Stimulated activated CD4-positive, alpha-beta T cell treated with anti-CD3 and anti-CD28 coated beads, Interleukin-12 subunit alpha, Interleukin-12 subunit beta, amount 100 ng/mL, for 24 hours (primary cell): ENCODE measurements at regions not wholly inside any gene's neighbourhood (a gene's known extent, or its start where the extent isn't known, plus 50 kb on each side); places are given as distances from the start of the nearest gene placed in this dataset.
A peak's percentile ranks its signal among the peaks of the same experiment; 100 is the strongest.
"Not testable (repeated sequence)": the region's sequence is repeated elsewhere in the genome, so short reads cannot be mapped to it uniquely, and the experiment has no call there.

Experiments used
- DNase-seq, 2 experiments: peaks; one replicate each; pipeline ENCODE4 v3.0.0-alpha.2; 2020; ENCODE audit warnings: low read depth in 2 of 2

DNA sequence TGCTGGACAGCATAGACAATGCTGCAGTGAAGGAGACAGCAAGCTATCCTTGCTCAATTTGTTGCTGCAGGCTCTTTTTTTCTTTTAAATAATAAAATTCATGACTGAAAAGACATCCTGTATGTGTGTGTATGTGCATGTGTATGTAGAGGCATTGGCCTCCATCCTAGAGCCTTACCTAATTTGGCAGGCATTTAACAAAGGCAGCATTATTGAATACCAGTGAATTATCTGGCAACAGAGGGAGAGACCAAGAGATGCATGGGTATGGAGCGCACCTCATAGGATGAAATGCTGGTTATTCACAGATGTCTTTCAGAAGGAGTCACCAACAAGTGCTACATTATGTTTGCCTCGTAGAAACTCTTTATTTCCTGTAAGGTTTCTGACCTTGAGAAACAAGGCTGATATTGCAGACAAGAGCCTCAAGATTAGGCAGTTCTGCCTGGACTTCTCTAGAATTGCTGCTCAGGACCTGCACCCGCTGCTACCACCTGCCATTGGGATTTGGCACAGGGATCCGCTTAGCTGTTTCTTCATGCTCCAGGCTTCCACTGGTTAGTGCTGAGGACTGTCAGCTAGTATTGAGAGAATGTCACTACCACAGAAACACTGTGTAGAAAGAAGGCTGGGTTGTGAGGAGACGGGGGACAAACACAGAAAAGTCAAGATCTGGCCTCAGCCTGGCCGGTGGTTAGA lies 247.7 kb upstream of the RFX3 start:
- DNase-seq, result no peak

DNA sequence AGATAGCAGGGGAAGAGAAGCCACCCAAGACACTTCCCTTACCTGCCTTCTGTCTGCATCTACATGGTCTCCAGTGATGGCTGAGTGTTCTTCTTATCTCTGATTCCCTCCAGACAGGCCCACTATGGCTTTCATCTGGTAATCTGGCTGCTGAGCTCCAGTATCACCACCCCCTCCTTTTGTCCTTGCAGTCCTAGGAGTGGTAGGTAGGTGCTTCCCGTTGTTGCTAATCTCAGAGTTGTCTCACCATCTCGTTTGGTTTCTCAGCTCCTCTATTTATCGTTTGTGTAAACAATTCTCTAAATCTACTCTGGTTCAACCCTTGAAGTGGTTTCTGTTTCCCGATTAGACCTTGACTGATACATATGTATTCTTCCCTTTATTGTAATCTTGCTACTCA lies 243.8 kb upstream of the RFX3 start:
- no peak for DNase-seq

DNA sequence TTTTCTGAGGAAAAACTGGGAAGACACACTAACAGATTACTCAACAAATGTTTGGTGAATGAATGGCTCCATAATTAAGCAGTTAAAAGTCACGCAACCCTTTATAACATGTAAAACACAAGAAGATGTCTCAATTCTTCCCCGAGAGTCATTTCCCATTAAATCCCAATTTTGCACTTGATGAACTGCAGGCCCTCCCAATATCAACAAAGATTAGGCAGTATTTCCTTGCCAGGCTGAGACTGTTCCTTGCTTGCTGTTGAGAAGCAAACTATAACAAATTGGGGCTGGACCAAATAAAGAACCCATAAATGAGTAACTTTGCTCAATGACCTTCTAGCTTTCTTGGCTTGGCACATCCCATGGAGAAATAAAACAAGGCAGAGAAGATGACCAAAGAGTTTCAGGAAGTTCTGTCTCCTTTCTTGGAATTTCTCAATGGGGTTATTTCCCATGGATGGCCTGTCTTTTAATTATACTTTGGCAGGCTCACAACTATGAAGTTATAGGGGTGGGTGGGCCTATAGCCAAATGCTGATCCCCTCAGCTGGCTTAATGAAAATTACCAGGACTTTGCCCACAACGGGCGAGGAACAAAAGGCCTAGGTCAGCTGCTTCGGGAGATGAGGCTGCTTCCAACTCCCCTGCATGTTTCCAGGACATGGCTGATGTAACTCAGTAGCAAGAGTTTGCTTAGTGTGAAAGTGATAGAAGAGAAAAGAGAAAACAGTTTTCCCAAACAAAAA lies 243.1 kb upstream of the RFX3 start:
- no peak for DNase-seq

DNA sequence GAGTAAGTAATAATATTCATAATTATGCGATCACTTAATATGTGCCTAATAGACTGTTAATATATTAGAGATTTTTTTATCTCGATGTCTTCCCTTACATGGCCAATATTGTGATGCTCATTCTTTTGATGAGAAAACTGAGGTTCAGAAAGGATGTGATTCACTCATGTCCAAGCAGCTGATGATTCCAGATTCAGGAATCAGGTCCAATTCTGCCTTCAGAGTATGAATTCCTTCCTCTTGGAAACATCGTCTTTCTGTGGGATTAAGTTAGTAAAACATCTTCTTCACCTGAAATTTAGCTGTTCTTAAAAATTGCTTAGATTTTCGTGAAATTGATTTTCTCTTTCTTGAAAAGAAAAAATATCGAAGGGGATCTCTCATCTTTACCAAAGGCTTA lies 242.5 kb upstream of the RFX3 start:
- DNase-seq, result no peak

DNA sequence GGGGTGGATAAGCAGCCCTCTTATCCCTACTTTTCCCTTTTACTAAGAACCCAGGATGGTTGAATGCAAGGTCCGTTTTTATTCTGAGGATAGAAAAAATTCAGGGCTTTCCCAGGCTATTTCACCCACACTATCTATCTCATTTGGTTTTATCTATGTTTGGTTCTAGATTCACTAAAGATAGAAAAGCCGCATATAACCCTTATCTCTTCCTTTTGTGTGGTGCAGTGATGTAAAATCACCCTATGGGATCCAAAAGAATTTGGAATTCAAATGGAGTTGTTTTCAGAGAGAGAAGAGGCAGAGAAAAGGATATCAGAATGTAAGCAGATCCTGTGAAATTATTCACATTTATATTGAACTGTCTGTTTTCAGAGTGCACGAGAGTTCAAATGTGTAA lies 236.3 kb upstream of the RFX3 start:
- DNase-seq, result no peak

DNA sequence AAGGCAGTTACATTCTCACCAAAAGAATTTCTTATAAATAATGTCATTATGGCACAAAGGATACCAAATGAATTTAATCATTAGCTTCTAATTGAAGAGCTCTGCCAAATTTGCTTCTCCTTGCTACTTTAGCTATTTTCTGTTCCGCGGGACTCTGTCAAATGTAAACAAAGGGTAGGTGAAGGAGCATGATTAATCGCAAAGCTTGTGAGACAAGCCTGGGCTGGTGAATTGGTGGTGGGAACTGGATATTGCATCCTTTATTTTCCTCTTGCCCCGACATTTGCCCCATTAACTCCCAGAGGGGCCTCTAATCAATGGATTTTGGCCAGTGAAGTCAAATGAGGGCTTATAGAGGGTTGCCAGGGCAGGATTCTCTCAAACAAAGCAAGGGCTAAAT lies 234.2 kb upstream of the RFX3 start:
- no peak for DNase-seq

DNA sequence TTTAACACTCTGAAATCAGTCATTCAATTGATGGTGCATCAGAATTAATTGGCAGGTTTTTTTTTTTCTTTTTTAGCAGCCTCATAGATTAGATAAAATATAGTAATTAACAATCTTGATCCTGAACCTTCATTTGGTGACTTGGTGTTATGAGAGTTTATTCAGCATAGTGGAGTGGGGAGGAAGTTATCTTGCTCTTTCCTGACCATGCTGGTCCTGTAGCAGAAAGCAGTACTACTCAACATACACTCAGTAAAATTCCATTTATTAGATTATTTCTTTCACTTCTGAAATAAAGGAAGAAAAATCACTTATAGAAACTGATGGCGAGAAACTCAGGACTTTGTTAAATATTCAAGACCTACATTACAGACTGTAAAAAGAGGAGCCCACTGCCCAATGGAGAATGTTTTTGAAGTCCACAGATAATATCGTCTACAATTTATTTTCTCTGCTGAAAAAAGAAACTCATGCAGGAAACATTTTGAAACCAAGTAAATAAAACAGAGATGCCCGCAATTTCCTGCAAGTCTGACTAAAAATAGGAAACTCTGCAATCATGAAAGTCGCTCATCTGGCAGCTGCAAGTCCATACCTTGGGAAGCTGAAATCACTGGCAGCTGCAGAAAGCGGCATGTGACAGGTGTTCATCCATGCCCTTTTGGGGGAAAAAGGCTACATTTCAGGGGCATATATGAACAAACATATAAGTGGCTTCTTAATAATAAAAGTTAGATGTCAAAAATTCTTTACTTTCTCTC lies 233.2 kb upstream of the RFX3 start:
- no peak for DNase-seq

DNA sequence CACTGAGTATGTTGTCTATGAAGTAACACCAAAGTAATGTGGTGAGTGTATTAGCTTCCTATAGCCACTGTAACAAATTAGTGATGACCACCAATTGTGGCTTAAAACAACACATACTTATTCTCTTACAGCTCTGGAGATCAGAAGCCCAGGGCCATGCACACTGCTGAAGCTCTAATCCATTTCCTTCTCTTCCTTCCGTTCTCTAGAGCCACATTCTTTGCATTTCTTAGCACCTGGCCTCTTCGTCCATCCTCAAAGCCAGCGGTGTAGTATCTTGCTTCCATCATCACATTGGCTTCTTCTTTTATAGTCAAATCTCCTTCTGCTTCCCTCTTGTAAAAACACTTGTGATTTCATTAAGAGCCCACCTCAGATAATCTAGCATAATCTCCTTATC lies 230.3 kb upstream of the RFX3 start:
- no peak for DNase-seq

DNA sequence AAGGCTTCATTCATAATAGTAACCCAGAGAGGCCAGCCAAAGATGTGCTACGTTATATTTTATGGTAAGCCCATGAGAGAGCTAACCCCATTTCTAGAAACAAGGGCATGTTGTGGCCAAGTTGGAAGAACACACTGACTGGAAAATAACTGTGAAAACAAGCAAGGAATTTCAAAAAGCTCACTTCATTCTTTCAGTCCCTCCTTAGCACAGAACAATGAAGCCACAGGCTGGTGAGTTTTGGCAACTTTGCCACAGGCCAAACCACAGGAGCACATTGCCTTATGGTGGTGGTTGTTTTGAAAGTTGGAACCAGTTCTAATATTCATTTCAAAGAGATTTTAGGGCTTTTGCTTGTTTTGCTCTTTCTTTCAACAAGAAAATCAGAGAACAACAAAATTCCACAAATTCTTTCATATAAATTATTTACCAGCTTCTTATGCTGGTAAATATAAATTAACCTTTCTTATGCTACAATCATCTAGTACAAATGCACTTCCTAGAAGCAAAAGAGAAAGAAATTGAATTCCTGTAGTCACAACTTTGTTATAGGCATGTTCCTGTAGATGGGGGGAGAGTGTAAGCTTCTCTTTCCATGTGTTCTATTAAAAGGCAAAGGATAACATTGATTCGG lies 225.4 kb upstream of the RFX3 start:
- peak in 1 of 2 experiments; percentile 20 for DNase-seq

DNA sequence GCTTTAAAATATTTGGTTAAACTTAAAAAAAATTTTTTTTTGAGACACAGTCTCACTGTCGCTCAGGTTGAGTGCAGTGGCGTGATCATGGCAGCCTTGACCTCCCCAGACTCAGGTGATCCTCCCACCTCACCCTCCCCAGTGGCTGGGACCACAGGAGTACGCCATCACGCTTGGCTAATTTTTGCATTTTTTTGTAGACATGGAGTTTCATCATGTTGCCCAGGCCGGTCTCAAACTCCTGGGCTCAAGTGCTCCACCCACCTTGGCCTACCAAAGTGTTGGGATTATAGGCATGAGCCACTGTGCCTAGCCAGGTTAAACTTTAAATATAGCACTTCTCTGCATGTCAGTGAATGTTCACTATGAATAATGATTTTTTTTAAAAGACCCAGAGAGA lies 224.5 kb upstream of the RFX3 start:
- no peak for DNase-seq

DNA sequence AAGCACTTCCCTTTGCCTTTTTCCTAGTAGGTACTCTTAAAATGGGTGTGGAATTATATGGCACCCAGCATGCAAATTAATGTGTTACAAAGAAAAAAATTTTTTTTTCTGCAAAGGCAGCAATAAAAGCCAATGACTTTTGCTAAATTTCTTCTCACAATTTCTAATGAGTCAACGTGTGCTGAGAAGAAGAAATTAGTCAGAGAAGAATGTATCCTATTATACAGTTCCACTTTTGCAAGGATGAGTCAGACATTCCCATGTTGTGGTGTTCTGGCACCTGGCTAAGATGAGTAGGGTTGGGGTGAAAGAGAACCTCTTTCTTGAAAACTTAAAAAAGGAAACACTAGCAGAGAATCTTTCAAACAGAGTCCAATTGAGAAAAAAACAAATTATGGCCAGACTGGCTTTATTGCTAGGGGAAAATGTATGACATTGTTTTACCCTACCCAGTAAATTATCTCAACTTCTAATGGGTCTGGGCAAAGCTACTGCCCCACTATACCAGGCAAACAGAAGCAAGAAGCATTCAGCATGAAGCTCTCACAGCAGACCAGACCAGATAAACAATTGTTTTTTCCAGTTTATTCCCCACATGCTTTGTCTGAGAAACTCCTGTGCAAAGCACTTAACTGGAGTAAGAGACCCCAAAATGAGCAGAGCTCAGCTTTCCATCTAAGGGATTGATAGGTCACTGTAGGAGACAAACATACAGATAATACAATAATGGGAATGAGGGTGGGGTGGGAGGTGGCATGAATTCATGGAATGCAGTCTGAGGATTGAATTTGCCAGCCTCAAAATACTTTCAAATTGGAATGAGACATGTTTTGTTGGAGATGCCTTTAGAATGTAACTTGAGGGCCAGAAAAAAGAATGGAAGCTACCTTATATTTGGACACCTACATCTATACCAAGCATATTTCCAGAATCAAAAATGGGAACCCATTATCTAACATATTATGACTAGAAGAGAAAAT lies 220.8 kb upstream of the RFX3 start:
- peak in 1 of 2 experiments; percentile 34 for DNase-seq

DNA sequence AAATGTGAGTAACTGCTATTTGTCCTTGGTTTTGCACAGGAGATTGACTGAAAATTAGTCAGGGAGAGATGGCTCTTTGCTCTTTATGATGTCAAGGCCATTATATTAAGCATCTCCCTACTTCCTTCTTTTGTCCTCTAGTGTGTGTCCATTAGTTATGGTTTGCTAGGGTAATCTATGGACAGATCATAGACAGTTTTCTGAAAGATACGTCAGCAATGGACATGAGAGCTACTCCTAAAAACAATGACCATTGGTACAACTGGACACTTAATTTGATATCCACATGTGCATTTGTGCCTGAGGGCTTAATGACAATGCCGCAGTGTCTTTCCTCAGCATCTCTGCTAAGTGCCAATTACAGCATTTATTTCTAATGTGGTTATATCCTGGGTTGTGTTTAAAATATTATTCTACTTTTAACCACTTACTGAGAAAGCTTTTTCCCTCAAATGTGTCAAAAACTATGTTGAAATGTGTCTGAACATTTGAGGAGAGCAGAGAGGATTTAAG lies 218.2 kb upstream of the RFX3 start:
- no peak for DNase-seq

DNA sequence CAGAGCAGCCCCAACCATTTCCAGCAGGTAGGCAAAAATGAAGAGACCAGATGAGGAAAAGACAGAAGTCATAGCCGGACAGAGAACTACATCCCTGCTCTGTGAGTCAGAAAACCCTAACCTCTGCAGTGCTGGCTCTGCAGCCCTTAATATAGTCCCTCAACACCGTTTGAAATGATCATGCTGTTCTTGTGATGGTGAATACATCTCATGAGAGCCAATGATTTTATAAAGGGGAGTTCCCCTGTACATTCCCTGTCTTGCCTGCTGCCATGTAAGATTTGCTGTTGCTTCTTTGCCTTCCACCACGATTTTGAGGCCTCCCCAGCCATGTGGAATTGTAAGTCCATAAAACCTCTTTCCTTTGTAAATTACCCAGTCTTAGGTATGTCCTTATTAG lies 216.8 kb upstream of the RFX3 start:
- no peak for DNase-seq

DNA sequence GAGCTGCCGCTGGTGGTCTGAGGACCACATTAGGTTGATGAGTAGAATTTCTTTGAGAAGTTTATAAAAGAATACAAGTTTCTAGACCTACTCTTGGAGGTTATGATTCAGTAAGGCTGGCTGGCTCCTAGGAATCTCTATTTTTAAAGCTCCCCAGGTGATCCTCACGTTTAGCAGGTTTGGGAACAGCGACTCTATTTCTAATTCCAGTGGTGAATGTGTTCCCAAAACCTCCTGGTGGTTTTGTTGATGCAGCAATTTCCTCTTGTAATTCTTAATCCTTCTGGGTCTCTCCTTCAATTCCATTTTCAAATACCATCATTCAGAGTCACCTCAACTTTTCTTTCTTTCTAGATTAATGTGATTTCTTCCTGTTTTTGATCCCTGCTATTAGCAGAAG lies 215.9 kb upstream of the RFX3 start:
- DNase-seq, result no peak

DNA sequence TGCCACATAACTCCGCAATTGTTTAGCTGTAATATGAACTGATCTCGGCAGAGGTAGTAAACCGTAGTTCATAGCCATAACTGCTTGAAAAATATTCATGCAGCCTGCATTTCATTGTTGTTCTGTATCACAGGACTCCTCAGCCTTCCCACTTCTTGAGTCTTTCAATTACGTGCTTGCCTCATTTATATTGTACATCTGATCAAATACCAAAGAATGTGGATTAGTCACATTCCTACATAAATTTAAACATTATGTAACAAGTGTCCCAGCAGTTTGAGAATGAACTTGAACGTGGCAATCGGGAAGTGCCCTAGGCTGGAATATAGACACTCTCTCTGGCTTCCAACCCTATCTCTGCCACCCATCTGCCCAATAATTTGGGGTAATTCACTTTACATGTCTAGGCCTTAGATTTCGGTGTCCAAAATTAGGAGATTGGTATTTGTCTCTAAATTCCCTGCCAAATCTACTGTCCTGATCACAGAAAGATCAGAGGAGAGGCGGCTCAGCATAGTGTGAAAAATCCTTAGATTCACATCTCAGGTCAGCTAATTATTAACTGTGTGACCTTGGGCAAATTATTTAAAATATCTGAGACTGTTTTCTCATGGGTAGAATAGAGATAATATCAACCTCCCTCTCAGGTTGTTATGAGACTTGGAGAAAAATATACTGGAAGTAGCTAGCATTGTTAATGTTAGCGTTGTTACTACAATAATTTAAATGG lies 215.1 kb upstream of the RFX3 start:
- no peak for DNase-seq

DNA sequence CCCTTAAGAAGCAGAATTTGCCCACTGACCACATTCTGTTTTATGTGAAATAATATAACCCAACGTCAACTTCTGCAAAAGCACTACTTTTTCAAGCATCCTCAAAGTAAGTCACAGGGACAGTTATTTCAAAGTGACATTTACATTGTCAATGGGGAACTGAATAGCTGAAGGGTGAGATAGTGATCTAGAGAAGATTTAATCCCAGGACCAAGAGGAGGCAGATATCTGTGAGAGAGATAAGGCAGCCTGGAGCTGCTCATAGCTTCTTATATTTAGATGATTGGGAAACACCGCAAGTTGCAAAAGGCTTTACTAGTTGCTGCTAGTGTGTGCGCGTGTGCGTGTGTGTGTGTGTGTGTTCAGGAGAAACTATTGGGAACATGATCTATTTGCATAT lies 210.4 kb upstream of the RFX3 start:
- no peak for DNase-seq

DNA sequence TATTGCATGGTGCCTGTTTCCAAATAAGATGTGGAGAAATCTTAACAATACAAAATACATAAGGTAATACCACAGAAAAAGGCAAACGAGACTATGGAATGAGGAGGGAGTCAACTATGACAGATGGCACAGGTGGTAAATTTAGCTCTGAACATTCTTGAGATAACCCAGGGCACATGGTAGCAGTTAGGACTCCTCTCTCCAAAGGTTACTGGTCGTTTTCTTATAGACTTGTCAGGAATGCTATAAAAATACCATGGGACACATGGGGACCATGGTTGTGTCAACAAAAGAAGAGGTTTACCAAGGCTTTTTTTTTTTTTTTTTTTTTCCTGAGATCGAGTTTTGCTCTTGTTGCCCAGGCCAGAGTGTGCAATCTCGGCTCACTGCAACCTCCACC lies 209.4 kb upstream of the RFX3 start:
- DNase-seq, result no peak

DNA sequence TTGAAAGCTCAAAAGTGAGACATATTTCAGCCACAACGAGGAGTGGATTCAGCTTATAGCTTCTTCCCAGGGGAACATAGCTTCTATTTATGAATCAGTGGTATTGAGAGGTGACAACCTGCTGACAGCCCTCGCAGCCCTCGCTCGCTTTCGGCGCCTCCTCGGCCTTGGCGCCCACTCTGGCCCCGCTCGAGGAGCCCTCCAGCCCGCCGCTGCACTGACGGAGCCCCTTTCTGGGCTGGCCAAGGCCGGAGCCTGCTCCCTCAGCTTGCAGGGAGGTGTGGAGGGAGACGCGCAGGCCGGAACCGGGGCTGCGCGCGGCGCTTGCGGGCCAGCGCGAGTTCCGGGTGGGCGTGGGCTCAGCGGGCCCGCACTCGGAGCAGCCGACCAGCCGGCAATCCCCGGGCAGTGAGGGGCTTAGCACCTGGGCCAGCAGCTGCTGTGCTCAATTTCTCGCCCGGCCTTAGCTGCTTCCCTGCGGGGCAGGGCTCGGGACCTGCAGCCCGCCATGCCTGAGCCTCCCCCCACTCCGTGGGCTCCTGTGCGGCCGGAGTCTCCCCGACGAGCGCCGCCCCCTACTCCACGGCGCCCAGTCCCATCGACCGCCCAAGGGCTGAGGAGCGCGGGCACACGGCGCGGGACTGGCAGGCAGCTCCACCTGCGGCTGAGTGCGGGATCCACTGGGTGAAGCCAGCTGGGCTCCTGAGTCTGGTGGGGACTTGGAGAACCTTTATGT lies 207.9 kb upstream of the RFX3 start:
- not testable (repeated sequence) for DNase-seq

DNA sequence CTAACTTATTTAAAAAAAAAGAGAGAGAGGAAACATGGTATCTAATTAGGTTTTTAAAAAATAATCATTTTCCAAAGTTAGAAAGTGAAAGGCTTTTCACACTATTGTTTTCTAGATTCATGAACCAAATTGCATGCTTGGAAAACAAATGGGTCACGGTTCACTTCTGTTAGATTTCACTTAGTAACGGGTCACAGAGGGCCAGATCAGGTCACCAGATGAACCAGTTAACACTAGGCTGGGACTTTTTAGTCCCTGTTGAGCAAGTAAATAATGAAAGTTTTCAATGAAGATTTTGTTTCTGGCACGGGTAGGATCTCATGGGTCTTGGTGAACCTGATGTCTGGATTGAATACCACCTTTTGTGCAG lies 207.2 kb upstream of the RFX3 start:
- DNase-seq, result no peak
